Hepatocyte (in vitro differentiated cells): ENCODE measurements at regions not wholly inside any gene's neighbourhood (a gene's known extent, or its start where the extent isn't known, plus 50 kb on each side); places are given as distances from the start of the nearest gene placed in this dataset.

ENCODE experiments used
- DNase-seq: peaks from one replicate; pipeline ENCODE4 v3.0.0-alpha.2; 2016; ENCODE audit warnings: low spot score
- H2AFZ ChIP-seq: fragments of 200-600 bp; sonication (generic); 2 replicates; pipeline ENCODE4 v1.6.0; 2016; ENCODE audit warnings: antibody characterized with exemption, mild to moderate bottlenecking
- H3K27ac ChIP-seq: fragments of 200-600 bp; sonication (generic); 2 replicates; pipeline ENCODE4 v1.5.1; 2016; ENCODE audit warnings: mild to moderate bottlenecking
- H3K27me3 ChIP-seq: fragments of 200-600 bp; sonication (generic); 2 replicates; pipeline ENCODE4 v1.6.1; 2016
- H3K36me3 ChIP-seq: fragments of 200-600 bp; sonication (generic); replicated peaks from 2 replicates; pipeline ENCODE4 v1.5.1; 2016; ENCODE audit warnings: low read depth; ENCODE audit not compliant: insufficient read depth
- H3K4me1 ChIP-seq: fragments of 200-600 bp; sonication (generic); 2 replicates; pipeline ENCODE4 v1.5.1; 2016; ENCODE audit warnings: mild to moderate bottlenecking, moderate library complexity; ENCODE audit not compliant: insufficient read depth
- H3K4me2 ChIP-seq: fragments of 200-600 bp; sonication (generic); 2 replicates; pipeline ENCODE4 v1.6.0; 2016
- H3K4me3 ChIP-seq: fragments of 200-600 bp; sonication (generic); 2 replicates; pipeline ENCODE4 v1.5.1; 2016; ENCODE audit warnings: mild to moderate bottlenecking
- H3K79me2 ChIP-seq: fragments of 200-600 bp; sonication (generic); 2 replicates; pipeline ENCODE4 v1.6.0; 2017; ENCODE audit warnings: mild to moderate bottlenecking
- H3K9me2 ChIP-seq: fragments of 200-600 bp; sonication (generic); replicated peaks from 2 replicates; pipeline ENCODE4 v1.6.0; 2017; ENCODE audit warnings: mild to moderate bottlenecking; ENCODE audit not compliant: insufficient read depth
- H3K9me3 ChIP-seq: fragments of 200-600 bp; sonication (generic); 2 replicates; pipeline ENCODE4 v1.5.1; 2016; ENCODE audit warnings: low read depth, mild to moderate bottlenecking
- H4K20me1 ChIP-seq: fragments of 200-600 bp; sonication (generic); 2 replicates; pipeline ENCODE4 v1.6.0; 2016; ENCODE audit warnings: mild to moderate bottlenecking; ENCODE audit not compliant: insufficient read depth, poor library complexity, severe bottlenecking
- CTCF ChIP-seq: fragments of 200-600 bp; sonication (generic); IDR thresholded peaks from 2 replicates; pipeline ENCODE4 v1.5.1; 2016; ENCODE audit warnings: antibody characterized with exemption, mild to moderate bottlenecking; ENCODE audit not compliant: poor library complexity
- EZH2 ChIP-seq: fragments of 200-600 bp; sonication (generic); IDR thresholded peaks from 2 replicates; pipeline ENCODE4 v1.6.1; 2016; ENCODE audit warnings: antibody characterized with exemption, mild to moderate bottlenecking, borderline replicate concordance
- EZH2phosphoT487 ChIP-seq: fragments of 200-600 bp; sonication (generic); IDR thresholded peaks from one replicate; pipeline ENCODE4 v1.6.1; 2018; ENCODE audit warnings: antibody characterized with exemption, mild to moderate bottlenecking, low read depth, moderate library complexity; ENCODE audit not compliant: unreplicated experiment, severe bottlenecking
- WGBS: methylation state at CpG from one replicate; pipeline ENCODE4 v1.1.6; 2016; ENCODE audit warnings: low lambda C conversion rate; ENCODE audit errors: missing lambda C conversion rate; 5-methylcytosine and 5-hydroxymethylcytosine counted together

GRCh38 chr1:60402216-60402615, 328.6 kb upstream of the C1orf87 start:
- H3K9me2 ChIP-seq, result no peaks in the 10 kb centered on the region
- no peak overlapping the region for H3K4me3 ChIP-seq
- TF ChIP-seq CTCF (no peak), EZH2 (no peak), EZH2phosphoT487 (no peak)
- no peaks in the 10 kb centered on the region for H3K27me3 ChIP-seq
- H3K79me2 ChIP-seq, result no peaks in the 10 kb centered on the region
- no peak for DNase-seq
- H3K36me3 ChIP-seq, result no peaks in the 10 kb centered on the region
- H2AFZ ChIP-seq, result no peak overlapping the region
- 87% methylated on average over 3 of the region's 3 CpGs for WGBS
- no peak overlapping the region for H3K4me2 ChIP-seq
- H3K27ac ChIP-seq, result peak overlapping the region; percentile 18
- H3K9me3 ChIP-seq, result no peaks in the 10 kb centered on the region
- H3K4me1 ChIP-seq, result no peaks in the 10 kb centered on the region
- H4K20me1 ChIP-seq, result no peaks in the 10 kb centered on the region

- Histone ChIP-seq H3K9me2 (no peaks in the 10 kb centered on the region), H3K4me3 (no peak overlapping the region)
- TF ChIP-seq EZH2, result no peak
- no peak for TF ChIP-seq CTCF
- TF ChIP-seq EZH2phosphoT487, result no peak
These were observed 320.9 kb upstream of the C1orf87 start for GRCh38 chr1:60394436-60394835.

GRCh38 chr1:60390593-60391282, 317.2 kb upstream of the C1orf87 start:
- Histone ChIP-seq H3K4me3 (no peak overlapping the region), H3K27ac (no peak overlapping the region), H3K27me3 (no peaks in the 10 kb centered on the region), H3K36me3 (no peaks in the 10 kb centered on the region), H4K20me1 (no peaks in the 10 kb centered on the region), H3K79me2 (no peaks in the 10 kb centered on the region), H3K9me2 (no peaks in the 10 kb centered on the region), H3K4me2 (no peak overlapping the region), H3K9me3 (no peaks in the 10 kb centered on the region), H3K4me1 (no peaks in the 10 kb centered on the region), H2AFZ (no peak overlapping the region)
- no peak for DNase-seq
- 77% methylated on average over 3 of the region's 3 CpGs for WGBS
- no peak for TF ChIP-seq EZH2phosphoT487
- no peak for TF ChIP-seq EZH2
- no peak for TF ChIP-seq CTCF

More at GRCh38 chr1:60394436-60394835, 320.9 kb upstream of the C1orf87 start:
- no peaks in the 10 kb centered on the region for H3K36me3 ChIP-seq
- no peaks in the 10 kb centered on the region for H3K4me1 ChIP-seq
- WGBS, result 72% methylated on average over 3 of the region's 3 CpGs
- H3K9me3 ChIP-seq, result no peaks in the 10 kb centered on the region
- H2AFZ ChIP-seq, result no peak overlapping the region
- no peak overlapping the region for H3K27ac ChIP-seq
- DNase-seq, result no peak
- H3K4me2 ChIP-seq, result no peak overlapping the region
- H3K27me3 ChIP-seq, result no peaks in the 10 kb centered on the region
- no peaks in the 10 kb centered on the region for H3K79me2 ChIP-seq
- H4K20me1 ChIP-seq, result no peaks in the 10 kb centered on the region
